SK-N-MC (cell line): ENCODE measurements at regions not wholly inside any gene's neighbourhood (a gene's known extent, or its start where the extent isn't known, plus 50 kb on each side); places are given as distances from the start of the nearest gene placed in this dataset.
"Not testable (repeated sequence)": the region's sequence is repeated elsewhere in the genome, so short reads cannot be mapped to it uniquely, and the experiment has no call there.

ENCODE experiments used
- DNase-seq: peaks from one replicate; pipeline ENCODE4 v3.0.0-alpha.2; 2011; ENCODE audit warnings: low read depth, low spot score
- H3K27ac ChIP-seq: fragments of 200-600 bp; sonication (generic); 2 replicates; pipeline ENCODE4 v1.5.1; 2016; ENCODE audit warnings: mixed run types
- H3K36me3 ChIP-seq: fragments of 200-600 bp; sonication (generic); 2 replicates; pipeline ENCODE4 v1.6.1; 2017; ENCODE audit warnings: antibody characterized with exemption, low read length, mixed read lengths; ENCODE audit not compliant: insufficient read depth
- H3K4me3 ChIP-seq: fragments of 200-600 bp; sonication (generic); 2 replicates; pipeline ENCODE4 v1.5.1; 2016
- H3K9ac ChIP-seq: fragments of 200-600 bp; sonication (generic); 2 replicates; pipeline ENCODE4 v1.8.0; 2017; ENCODE audit warnings: mixed run types, mixed read lengths; ENCODE audit not compliant: insufficient read length
- H3K9me3 ChIP-seq: fragments of 200-600 bp; sonication (generic); 2 replicates; pipeline ENCODE4 v1.6.1; 2017; ENCODE audit warnings: low read depth, mild to moderate bottlenecking, antibody characterized with exemption, low read length, moderate library complexity, mixed read lengths
- EZH2 ChIP-seq: fragments of 200-600 bp; sonication (generic); IDR thresholded peaks from one replicate; pipeline ENCODE4 v1.6.1; 2017; ENCODE audit warnings: antibody characterized with exemption
- FOXP2 ChIP-seq: optimal IDR thresholded peaks from 2 replicates; pipeline ENCODE3; 2011; ENCODE audit warnings: mild to moderate bottlenecking, moderate library complexity; ENCODE audit not compliant: insufficient read depth; ENCODE audit errors: extremely low read length, control extremely low read depth
- POLR2AphosphoS5 ChIP-seq: IDR thresholded peaks from 2 replicates; pipeline ENCODE4 v1.6.1; 2012; ENCODE audit warnings: mild to moderate bottlenecking, low read depth, low read length, borderline replicate concordance

- TF ChIP-seq POLR2AphosphoS5, result no peak
- no peak for TF ChIP-seq FOXP2
- TF ChIP-seq EZH2, result no peak
- H3K36me3 ChIP-seq, result no peaks in the 10 kb centered on the region
- no peak overlapping the region for H3K27ac ChIP-seq
- H3K4me3 ChIP-seq, result no peak overlapping the region
- H3K9me3 ChIP-seq, result no peaks in the 10 kb centered on the region
- DNase-seq, result no peak
- H3K9ac ChIP-seq, result no peak overlapping the region
These were observed 524.2 kb downstream of the TRIB2 start for GRCh38 chr2:13240789-13241487.

- DNase-seq, result no peak
- H3K27ac ChIP-seq, result no peak overlapping the region
These were observed 535.9 kb downstream of the TRIB2 start for GRCh38 chr2:13252615-13253014.

GRCh38 chr2:13255485-13255884 lies 538.7 kb downstream of the TRIB2 start:
- TF ChIP-seq FOXP2 (no peak), EZH2 (no peak), POLR2AphosphoS5 (no peak)
- no peak for DNase-seq
- Histone ChIP-seq H3K36me3 (no peaks in the 10 kb centered on the region), H3K9ac (no peak overlapping the region), H3K27ac (no peak overlapping the region), H3K9me3 (no peaks in the 10 kb centered on the region), H3K4me3 (no peak overlapping the region)

More at GRCh38 chr2:13252615-13253014, 535.9 kb downstream of the TRIB2 start:
- H3K4me3 ChIP-seq, result no peak overlapping the region
- no peaks in the 10 kb centered on the region for H3K36me3 ChIP-seq
- TF ChIP-seq EZH2 (no peak), POLR2AphosphoS5 (no peak), FOXP2 (no peak)
- no peaks in the 10 kb centered on the region for H3K9me3 ChIP-seq
- H3K9ac ChIP-seq, result no peak overlapping the region

GRCh38 chr2:13260402-13260801 lies 543.7 kb downstream of the TRIB2 start:
- no peak for DNase-seq
- Histone ChIP-seq H3K36me3 (no peaks in the 10 kb centered on the region), H3K27ac (no peak overlapping the region), H3K9me3 (no peaks in the 10 kb centered on the region), H3K9ac (no peak overlapping the region), H3K4me3 (no peak overlapping the region)
- TF ChIP-seq EZH2 (no peak), POLR2AphosphoS5 (no peak), FOXP2 (no peak)

- H3K9ac ChIP-seq, result no peak overlapping the region
- DNase-seq, result no peak
- TF ChIP-seq EZH2 (no peak), POLR2AphosphoS5 (no peak), FOXP2 (no peak)
- H3K27ac ChIP-seq, result no peak overlapping the region
- no peaks in the 10 kb centered on the region for H3K9me3 ChIP-seq
- H3K36me3 ChIP-seq, result no peaks in the 10 kb centered on the region
- no peak overlapping the region for H3K4me3 ChIP-seq
These were observed 549.4 kb downstream of the TRIB2 start for GRCh38 chr2:13266166-13266565.

GRCh38 chr2:13284688-13285087 lies 568.0 kb downstream of the TRIB2 start:
- no peaks in the 10 kb centered on the region for H3K36me3 ChIP-seq
- no peak overlapping the region for H3K4me3 ChIP-seq
- no peaks in the 10 kb centered on the region for H3K9me3 ChIP-seq
- H3K27ac ChIP-seq, result no peak overlapping the region
- no peak overlapping the region for H3K9ac ChIP-seq
- no peak for TF ChIP-seq EZH2
- TF ChIP-seq FOXP2, result no peak
- TF ChIP-seq POLR2AphosphoS5, result no peak
- no peak for DNase-seq

- no peak overlapping the region for H3K4me3 ChIP-seq
- no peak for DNase-seq
- TF ChIP-seq FOXP2 (no peak), POLR2AphosphoS5 (no peak), EZH2 (no peak)
- H3K36me3 ChIP-seq, result no peaks in the 10 kb centered on the region
- H3K9ac ChIP-seq, result no peak overlapping the region
- no peak overlapping the region for H3K27ac ChIP-seq
- H3K9me3 ChIP-seq, result no peaks in the 10 kb centered on the region
These were observed 572.6 kb downstream of the TRIB2 start for GRCh38 chr2:13289310-13289709.

- H3K9me3 ChIP-seq, H3K4me3 ChIP-seq, H3K9ac ChIP-seq, H3K27ac ChIP-seq, DNase-seq, H3K36me3 ChIP-seq: not testable (repeated sequence)
These were observed 591.7 kb downstream of the TRIB2 start for GRCh38 chr2:13308478-13308805.

GRCh38 chr2:13308989-13309388 lies 592.3 kb downstream of the TRIB2 start:
- Histone ChIP-seq H3K36me3 (no peaks in the 10 kb centered on the region), H3K27ac (no peak overlapping the region), H3K4me3 (no peak overlapping the region), H3K9ac (no peak overlapping the region), H3K9me3 (no peaks in the 10 kb centered on the region)
- no peak for DNase-seq
- no peak for TF ChIP-seq POLR2AphosphoS5
- no peak for TF ChIP-seq FOXP2
- no peak for TF ChIP-seq EZH2

- Histone ChIP-seq H3K9me3 (no peaks in the 10 kb centered on the region), H3K9ac (no peak overlapping the region), H3K36me3 (no peaks in the 10 kb centered on the region), H3K27ac (no peak overlapping the region), H3K4me3 (no peak overlapping the region)
- no peak for TF ChIP-seq POLR2AphosphoS5
- TF ChIP-seq EZH2, result no peak
- TF ChIP-seq FOXP2, result no peak
- no peak for DNase-seq
These were observed 615.3 kb downstream of the TRIB2 start for GRCh38 chr2:13332060-13332459.

- H3K9me3 ChIP-seq, H3K4me3 ChIP-seq, H3K27ac ChIP-seq, H3K36me3 ChIP-seq, DNase-seq, H3K9ac ChIP-seq: not testable (repeated sequence)
These were observed 617.3 kb downstream of the TRIB2 start for GRCh38 chr2:13334071-13334470.
